Neural cell (in vitro differentiated cells): ENCODE measurements at regions not wholly inside any gene's neighbourhood (a gene's known extent, or its start where the extent isn't known, plus 50 kb on each side); places are given as distances from the start of the nearest gene placed in this dataset.

ENCODE experiments used
- H2AFZ ChIP-seq: fragments of 200-600, 300-800 bp; sonication (generic), shearing (Covaris generic); 2 replicates; pipeline ENCODE4 v1.6.0; 2014; ENCODE audit warnings: low read depth, mild to moderate bottlenecking, antibody characterized with exemption, low read length, moderate library complexity
- H3F3A ChIP-seq: fragments of 200-600 bp; shearing (Covaris generic); 2 replicates; pipeline ENCODE4 v1.6.1; 2016; ENCODE audit warnings: mild to moderate bottlenecking, moderate library complexity, mixed read lengths, antibody characterized with exemption, low read length; ENCODE audit not compliant: insufficient read depth, poor library complexity, severe bottlenecking
- H3K27ac ChIP-seq: fragments of 200-600, 300-800 bp; sonication (generic), shearing (Covaris generic); 2 replicates; pipeline ENCODE4 v1.5.1; 2014; ENCODE audit warnings: mild to moderate bottlenecking, low read length, moderate library complexity
- H3K27me3 ChIP-seq: fragments of 300-800, 200-600 bp; sonication (generic), shearing (Covaris generic); 2 replicates; pipeline ENCODE4 v1.6.0; 2014; ENCODE audit warnings: mild to moderate bottlenecking, low read depth, low read length, moderate library complexity; ENCODE audit not compliant: insufficient read depth
- H3K36me3 ChIP-seq: fragments of 300-800, 200-600 bp; sonication (generic), shearing (Covaris generic); 2 replicates; pipeline ENCODE4 v1.5.1; 2014; ENCODE audit warnings: mild to moderate bottlenecking, antibody characterized with exemption, low read length, moderate library complexity; ENCODE audit not compliant: insufficient read depth
- H3K4me2 ChIP-seq: fragments of 300-800, 200-600 bp; sonication (generic), shearing (Covaris generic); 2 replicates; pipeline ENCODE4 v1.6.0; 2014; ENCODE audit warnings: mild to moderate bottlenecking, low read length
- H3K4me3 ChIP-seq: fragments of 300-800, 200-600 bp; sonication (generic), shearing (Covaris generic); 2 replicates; pipeline ENCODE4 v1.5.1; 2014; ENCODE audit warnings: mild to moderate bottlenecking, low read length, moderate library complexity
- H3K79me2 ChIP-seq: fragments of 200-600 bp; shearing (Covaris generic); replicated peaks from 2 replicates; pipeline ENCODE4 v1.6.0; 2014; ENCODE audit warnings: mild to moderate bottlenecking, low read length, moderate library complexity; ENCODE audit not compliant: insufficient read depth
- H3K9ac ChIP-seq: fragments of 300-800, 200-600 bp; sonication (generic), shearing (Covaris generic); 2 replicates; pipeline ENCODE4 v1.6.1; 2016; ENCODE audit warnings: mild to moderate bottlenecking, low read length, mixed read lengths
- H3K9me2 ChIP-seq: fragments of 200-600 bp; shearing (Covaris generic); 2 replicates; pipeline ENCODE4 v1.6.1; 2016; ENCODE audit warnings: mild to moderate bottlenecking, low read length, mixed read lengths; ENCODE audit not compliant: insufficient read depth
- H3K9me3 ChIP-seq: fragments of 200-600, 300-800 bp; sonication (generic), shearing (Covaris generic); 2 replicates; pipeline ENCODE4 v1.6.1; 2016; ENCODE audit warnings: mild to moderate bottlenecking, mixed run types, low read length, moderate library complexity, mixed read lengths
- H4K20me1 ChIP-seq: fragments of 200-600 bp; shearing (Covaris generic); 2 replicates; pipeline ENCODE4 v1.6.1; 2016; ENCODE audit warnings: mild to moderate bottlenecking, mixed run types; ENCODE audit not compliant: insufficient read depth
- CTCF ChIP-seq: fragments of 450-650 bp; IDR thresholded peaks from 2 replicates; pipeline ENCODE4 v1.5.1; 2014; ENCODE audit warnings: antibody characterized with exemption, mild to moderate bottlenecking, moderate library complexity; ENCODE audit not compliant: poor library complexity, severe bottlenecking
- EP300 ChIP-seq: fragments of 450-650 bp; conservative IDR thresholded peaks from 2 replicates; pipeline ENCODE4 v1.6.1; 2014; ENCODE audit warnings: antibody characterized with exemption, mild to moderate bottlenecking, moderate library complexity; ENCODE audit not compliant: poor library complexity, severe bottlenecking
- EZH2 ChIP-seq: fragments of 200-600, 300-800 bp; shearing (Covaris generic), sonication (generic); IDR thresholded peaks from 2 replicates; pipeline ENCODE4 v1.6.1; 2014; ENCODE audit warnings: antibody characterized with exemption, low read length, borderline replicate concordance, mild to moderate bottlenecking; ENCODE audit not compliant: insufficient read depth, poor library complexity, severe bottlenecking
- MXI1 ChIP-seq: fragments of 450-650 bp; conservative IDR thresholded peaks from 2 replicates; pipeline ENCODE4 v1.6.1; 2014; ENCODE audit warnings: antibody characterized with exemption, mild to moderate bottlenecking; ENCODE audit not compliant: poor library complexity, severe bottlenecking
- POLR2AphosphoS5 ChIP-seq: IDR thresholded peaks from 2 replicates; pipeline ENCODE4 v1.6.1; 2012
- RAD21 ChIP-seq: fragments of 450-650 bp; conservative IDR thresholded peaks from 2 replicates; pipeline ENCODE4 v1.6.1; 2014; ENCODE audit warnings: antibody characterized with exemption, mild to moderate bottlenecking, moderate library complexity
- REST ChIP-seq: IDR thresholded peaks from 2 replicates; pipeline ENCODE4 v1.6.1; 2012; ENCODE audit warnings: borderline replicate concordance
- SMC3 ChIP-seq: fragments of 450-650 bp; conservative IDR thresholded peaks from 2 replicates; pipeline ENCODE4 v1.6.1; 2014; ENCODE audit warnings: antibody characterized with exemption, mild to moderate bottlenecking, moderate library complexity; ENCODE audit not compliant: poor library complexity
- TAF1 ChIP-seq: IDR thresholded peaks from 2 replicates; pipeline ENCODE4 v1.6.1; 2012; ENCODE audit warnings: low read depth

- Histone ChIP-seq H3K27ac (no peak overlapping the region), H3K9me3 (no peaks in the 10 kb centered on the region)
- TF ChIP-seq TAF1: no peak
- no peak for TF ChIP-seq MXI1
- TF ChIP-seq REST: no peak
- TF ChIP-seq POLR2AphosphoS5: no peak
- no peak for TF ChIP-seq RAD21
- no peak for TF ChIP-seq CTCF
Measured at GRCh38 chr2:84126530-84126929, 332.6 kb downstream of the SUCLG1 start.

GRCh38 chr2:84126084-84126483 is 333.0 kb downstream of the SUCLG1 start:
- no peaks in the 10 kb centered on the region for H3K79me2 ChIP-seq
- no peaks in the 10 kb centered on the region for H3F3A ChIP-seq
- no peaks in the 10 kb centered on the region for H4K20me1 ChIP-seq
- H2AFZ ChIP-seq: no peak overlapping the region
- no peaks in the 10 kb centered on the region for H3K9me2 ChIP-seq
- no peak overlapping the region for H3K27ac ChIP-seq
- TF ChIP-seq REST (no peak), CTCF (no peak), RAD21 (no peak), EP300 (no peak), EZH2 (no peak), TAF1 (no peak), MXI1 (no peak), SMC3 (no peak), POLR2AphosphoS5 (no peak)
- H3K9ac ChIP-seq: no peak overlapping the region
- no peak overlapping the region for H3K4me3 ChIP-seq
- no peak overlapping the region for H3K4me2 ChIP-seq
- H3K9me3 ChIP-seq: no peaks in the 10 kb centered on the region
- no peaks in the 10 kb centered on the region for H3K27me3 ChIP-seq
- no peaks in the 10 kb centered on the region for H3K36me3 ChIP-seq

More at GRCh38 chr2:84126530-84126929, 332.6 kb downstream of the SUCLG1 start:
- no peaks in the 10 kb centered on the region for H3K36me3 ChIP-seq
- no peaks in the 10 kb centered on the region for H3K79me2 ChIP-seq
- no peaks in the 10 kb centered on the region for H3F3A ChIP-seq
- no peak overlapping the region for H3K9ac ChIP-seq
- H2AFZ ChIP-seq: no peak overlapping the region
- H4K20me1 ChIP-seq: no peaks in the 10 kb centered on the region
- H3K4me3 ChIP-seq: no peak overlapping the region
- no peaks in the 10 kb centered on the region for H3K9me2 ChIP-seq
- H3K4me2 ChIP-seq: no peak overlapping the region
- H3K27me3 ChIP-seq: no peaks in the 10 kb centered on the region
